GM12878 (cell line): ENCODE measurements at regions not wholly inside any gene's neighbourhood (a gene's known extent, or its start where the extent isn't known, plus 50 kb on each side); places are given as distances from the start of the nearest gene placed in this dataset.

Experiments used
- ATAC-seq: fragments of 200-7000 bp; cut with Tn5 transposase; 3 replicates; pipeline ENCODE4 v1.9.1; 2020; ENCODE audit warnings: mild to moderate bottlenecking, moderate library complexity
- BruUV-seq: library from RNA; stranded (reverse); fragments of 400-500 nt; replicated peaks from 2 replicates; lab custom pipeline; 2021; lab: Mats Ljungman, UMichigan
- CTCF ChIA-PET: fragments of 300-600 bp; sonication (Branson Sonifier 250); formaldehyde crosslinking; extraction: SDS; loops from one replicate; lab custom pipeline; 2021; ENCODE audit warnings: inconsistent platforms; lab: Yijun Ruan, JAX
- POLR2A ChIA-PET: fragments of 350-600 bp; formaldehyde crosslinking; extraction: SDS; loops from one replicate; lab custom pipeline; 2021; ENCODE audit warnings: inconsistent platforms; lab: Charles Lee
- RAD21 ChIA-PET: fragments of 300-600 bp; sonication (Branson Sonifier 250); formaldehyde crosslinking; loops from one replicate; lab custom pipeline; 2023; ENCODE audit warnings: antibody characterized with exemption; ENCODE audit not compliant: unreplicated experiment; lab: Charles Lee
- SMC1A ChIA-PET: fragments of 300-600 bp; sonication (Branson Sonifier 250); formaldehyde crosslinking; loops from one replicate; lab custom pipeline; 2023; ENCODE audit not compliant: unreplicated experiment, uncharacterized antibody; lab: Charles Lee
- DNase-seq: peaks from one replicate; pipeline ENCODE4 v3.0.0-alpha.2; 2011; ENCODE audit warnings: low read depth, low spot score
- FAIRE-seq: peaks from 3 replicates; lab custom pipeline; 2011; peaks lifted over from hg19 to GRCh38; lab: Jason Lieb, UNC
- H2AFZ ChIP-seq: 2 replicates; pipeline ENCODE4 v1.6.0; 2011; ENCODE audit warnings: low read depth, low read length, control low read depth; ENCODE audit not compliant: control insufficient read depth
- H3K27ac ChIP-seq: 2 replicates; pipeline ENCODE4 v1.5.1; 2011; ENCODE audit warnings: control low read depth; ENCODE audit not compliant: control insufficient read depth, insufficient read depth
- H3K27me3 ChIP-seq, 2 experiments: replicated peaks in 1 of 2; 2 replicates each; pipeline versions ENCODE4 v1.6.0 to v1.6.1; 2011; ENCODE audit warnings: low read length in 1 of 2; ENCODE audit not compliant: control insufficient read depth in 2 of 2, insufficient read depth in 2 of 2
- H3K36me3 ChIP-seq, 2 experiments: 2 replicates each; pipeline ENCODE4 v1.5.1; 2011; ENCODE audit warnings: low read length in 1 of 2; ENCODE audit not compliant: control insufficient read depth in 2 of 2, insufficient read depth in 2 of 2
- H3K4me1 ChIP-seq: 2 replicates; pipeline ENCODE4 v1.6.1; 2011; ENCODE audit warnings: mild to moderate bottlenecking, low read length, moderate library complexity, mixed read lengths; ENCODE audit not compliant: control insufficient read depth, insufficient read depth
- H3K4me2 ChIP-seq: 2 replicates; pipeline ENCODE4 v1.6.0; 2011; ENCODE audit warnings: control low read depth; ENCODE audit not compliant: control insufficient read depth, insufficient read depth
- H3K4me3 ChIP-seq: fragments of 200-600 bp; sonication (generic); 2 replicates; pipeline ENCODE4 v1.5.1; 2016
- H3K79me2 ChIP-seq: 2 replicates; pipeline ENCODE4 v1.6.0; 2011; ENCODE audit warnings: low read length; ENCODE audit not compliant: control insufficient read depth, insufficient read depth
- H3K9ac ChIP-seq: 2 replicates; pipeline ENCODE4 v1.8.0; 2011; ENCODE audit warnings: low read length, control low read depth, mixed read lengths; ENCODE audit not compliant: control insufficient read depth, insufficient read depth
- H3K9me3 ChIP-seq: replicated peaks from 3 replicates; pipeline ENCODE4 v1.5.1; 2011; ENCODE audit warnings: mild to moderate bottlenecking, low read length; ENCODE audit not compliant: control insufficient read depth, insufficient read depth
- H4K20me1 ChIP-seq: 2 replicates; pipeline ENCODE4 v1.6.0; 2011; ENCODE audit not compliant: control insufficient read depth, insufficient read depth
- SUPT20H ChIP-seq: IDR thresholded peaks from 2 replicates; pipeline ENCODE4 v1.6.1; 2011; ENCODE audit warnings: low read depth, mild to moderate bottlenecking, low read length, moderate library complexity, borderline replicate concordance; ENCODE audit not compliant: control insufficient read depth
- WGBS: methylation state at CpG from one replicate; pipeline ENCODE4 v1.1.6; 2016; ENCODE audit warnings: low lambda C conversion rate; ENCODE audit not compliant: insufficient replicate concordance, insufficient coverage; ENCODE audit errors: missing lambda C conversion rate; 5-methylcytosine and 5-hydroxymethylcytosine counted together
- in situ Hi-C: fragments of 300-500 bp; cut with MboI; formaldehyde crosslinking; loops from 9 replicates; pipeline ENCODE4 v1.14.3; 2018; ENCODE audit warnings: mixed read lengths
- intact Hi-C: fragments of 100-400 bp; cut with micrococcal nuclease; formaldehyde crosslinking; loops from one replicate; pipeline ENCODE4 v1.14.2; 2022; ENCODE audit not compliant: unreplicated experiment
- TF ChIP-seq, protein P1 (sequence below): fragments of 450-650 bp; formaldehyde crosslinking; IDR thresholded peaks from 2 replicates; pipeline ENCODE4 v1.4.0; 2022; ENCODE audit warnings: mild to moderate bottlenecking, moderate library complexity

DNA sequence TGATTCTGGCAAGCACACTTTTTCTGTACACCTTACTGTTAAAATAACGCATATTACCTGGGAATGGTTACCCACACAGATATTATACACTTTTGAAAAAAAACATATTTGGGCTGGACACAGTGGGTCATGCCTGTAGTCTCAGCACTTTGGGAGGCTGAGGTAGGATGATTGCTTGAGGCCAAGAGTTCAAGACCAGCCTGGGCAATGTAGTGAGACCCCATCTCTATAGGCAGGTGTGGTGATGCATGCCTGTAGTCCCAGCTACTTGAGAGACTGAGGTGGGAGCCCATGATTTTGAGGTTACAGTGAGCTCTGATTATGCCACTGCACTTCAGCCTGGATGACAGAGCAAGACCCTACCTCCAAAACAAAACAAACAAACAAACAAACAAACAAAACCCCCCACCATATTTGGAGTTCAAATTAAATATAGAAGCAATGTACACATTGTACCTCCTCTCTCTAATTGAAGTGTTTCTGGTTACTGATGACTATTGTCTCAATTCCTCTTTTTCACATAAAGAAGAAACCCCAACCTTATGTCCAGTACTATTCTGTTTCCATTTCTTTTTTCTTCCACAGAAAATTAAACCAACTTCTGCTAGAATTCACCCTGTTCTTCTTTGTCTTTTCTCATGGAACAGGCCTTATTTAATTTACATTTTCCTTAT lies 152.6 kb upstream of the UMPS start (continued):
- TF ChIP-seq, protein P1, sequence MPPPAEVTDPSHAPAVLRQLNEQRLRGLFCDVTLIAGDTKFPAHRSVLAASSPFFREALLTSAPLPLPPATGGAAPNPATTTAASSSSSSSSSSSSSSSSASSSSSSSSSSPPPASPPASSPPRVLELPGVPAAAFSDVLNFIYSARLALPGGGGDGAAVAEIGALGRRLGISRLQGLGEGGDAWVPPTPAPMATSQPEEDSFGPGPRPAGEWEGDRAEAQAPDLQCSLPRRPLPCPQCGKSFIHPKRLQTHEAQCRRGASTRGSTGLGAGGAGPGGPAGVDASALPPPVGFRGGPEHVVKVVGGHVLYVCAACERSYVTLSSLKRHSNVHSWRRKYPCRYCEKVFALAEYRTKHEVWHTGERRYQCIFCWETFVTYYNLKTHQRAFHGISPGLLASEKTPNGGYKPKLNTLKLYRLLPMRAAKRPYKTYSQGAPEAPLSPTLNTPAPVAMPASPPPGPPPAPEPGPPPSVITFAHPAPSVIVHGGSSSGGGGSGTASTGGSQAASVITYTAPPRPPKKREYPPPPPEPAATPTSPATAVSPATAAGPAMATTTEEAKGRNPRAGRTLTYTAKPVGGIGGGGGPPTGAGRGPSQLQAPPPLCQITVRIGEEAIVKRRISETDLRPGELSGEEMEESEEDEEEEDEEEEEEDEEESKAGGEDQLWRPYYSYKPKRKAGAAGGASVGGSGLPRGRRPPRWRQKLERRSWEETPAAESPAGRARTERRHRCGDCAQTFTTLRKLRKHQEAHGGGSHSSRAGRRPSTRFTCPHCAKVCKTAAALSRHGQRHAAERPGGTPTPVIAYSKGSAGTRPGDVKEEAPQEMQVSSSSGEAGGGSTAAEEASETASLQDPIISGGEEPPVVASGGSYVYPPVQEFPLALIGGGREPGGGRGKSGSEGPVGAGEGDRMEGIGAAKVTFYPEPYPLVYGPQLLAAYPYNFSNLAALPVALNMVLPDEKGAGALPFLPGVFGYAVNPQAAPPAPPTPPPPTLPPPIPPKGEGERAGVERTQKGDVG (CRISPR knock-in tag), result no peak
- TF ChIP-seq, all 136 proteins: peak for 19

DNA sequence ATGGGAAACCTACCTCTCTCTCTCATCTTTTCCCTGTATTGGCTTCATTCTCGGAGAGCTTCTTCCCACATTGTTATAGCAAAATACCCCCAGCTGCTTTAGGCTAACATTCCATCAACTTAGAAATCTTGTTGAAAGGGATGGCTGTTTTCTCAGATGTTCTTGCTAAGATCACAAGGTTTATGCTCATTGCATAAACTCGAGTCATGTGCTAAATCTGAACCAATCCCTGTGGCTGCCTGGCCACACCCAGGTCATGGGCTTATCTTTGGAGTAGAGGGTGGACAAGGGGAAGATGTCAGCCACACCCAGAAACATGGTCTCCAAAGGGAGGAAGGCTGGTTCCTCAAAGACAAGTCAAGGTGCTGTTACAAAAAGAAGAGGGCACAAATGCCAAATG lies 150.6 kb upstream of the UMPS start:
- Histone ChIP-seq H3K9me3 (no peaks in the 10 kb centered on the region), H3K79me2 (no peaks in the 10 kb centered on the region), H3K4me2 (no peak overlapping the region), H3K9ac (no peak overlapping the region), H2AFZ (no peak overlapping the region), H3K27me3 (peaks cover 0 to 4% of the 10 kb centered on the region in 2 experiments; a peak in 2 of 4 replicates), H4K20me1 (no peaks in the 10 kb centered on the region), H3K27ac (no peak overlapping the region), H3K36me3 (no peaks in the 10 kb centered on the region), H3K4me3 (no peak overlapping the region), H3K4me1 (peaks cover 29% of the 10 kb centered on the region)
- DNase-seq (no peak), ATAC-seq (no peak), FAIRE-seq (no peak)
- POLR2A ChIA-PET, result interaction anchor here (1.4 to 2.0 kb wide), 4 partner anchors 12 to 71 kb away, joined by 3 to 7 read pairs (median 4); no protein-coding TSS in a partner anchor
- in situ Hi-C loops, result no loop called here
- WGBS, result 40% methylated on average over 2 of the region's 2 CpGs
- TF ChIP-seq SUPT20H, result no peak
- intact Hi-C loops, result no loop called here
- SMC1A ChIA-PET, result interaction anchor here (0.6 to 4.5 kb wide), 15 partner anchors 9 to 748 kb away, joined by 3 to 33 read pairs (median 3); no protein-coding TSS in a partner anchor
- RAD21 ChIA-PET, result interaction anchor here (1.0 to 1.2 kb wide), 2 partner anchors 9 to 109 kb away, joined by 3 to 4 read pairs; no protein-coding TSS in a partner anchor
- BruUV-seq, result no TSS peak
- CTCF ChIA-PET, result interaction anchor here (0.9 to 3.9 kb wide), 3 partner anchors 21 to 109 kb away, joined by 3 to 20 read pairs (median 6); no protein-coding TSS in a partner anchor
